Fibroblast of peridontal ligament (primary cell): ENCODE measurements at regions not wholly inside any gene's neighbourhood (a gene's known extent, or its start where the extent isn't known, plus 50 kb on each side); places are given as distances from the start of the nearest gene placed in this dataset.

ENCODE experiments used
- DNase-seq: peaks from one replicate; pipeline ENCODE4 v3.0.0-alpha.2; 2010; ENCODE audit errors: extremely low read depth

GRCh38 chr9:673264-673965 lies 168.1 kb upstream of the DMRT1 start:
- DNase-seq, result no peak

DNA sequence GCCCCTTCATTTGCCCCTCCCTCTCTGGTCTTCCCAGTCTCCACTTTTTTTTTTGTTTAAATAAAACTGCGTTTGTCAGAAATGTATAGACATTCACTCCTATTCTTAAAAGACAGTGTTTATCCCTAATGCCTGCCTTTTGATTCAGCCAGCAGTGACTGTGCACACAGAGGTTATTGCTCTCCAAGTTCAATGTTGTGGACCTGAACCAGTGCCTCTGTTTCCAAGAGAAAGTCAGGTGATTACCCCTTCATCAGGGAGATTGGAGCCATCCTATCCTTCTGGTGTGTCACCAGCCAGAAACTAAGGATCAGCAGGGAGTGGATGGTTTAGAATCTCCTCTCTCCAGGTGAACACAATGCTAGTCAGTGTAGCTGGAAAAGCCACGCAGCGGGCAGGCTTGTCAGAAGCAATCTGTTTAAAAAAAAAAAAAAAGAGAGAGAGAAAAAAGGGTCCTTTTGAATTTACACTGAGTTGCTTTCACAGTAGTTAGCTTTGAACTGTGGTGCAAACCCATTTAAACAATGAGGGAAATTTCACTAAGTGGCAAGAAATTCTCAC lies 167.5 kb upstream of the DMRT1 start:
- DNase-seq, result no peak

- no peak for DNase-seq
Measured at GRCh38 chr9:675697-676370, 165.7 kb upstream of the DMRT1 start.

DNA sequence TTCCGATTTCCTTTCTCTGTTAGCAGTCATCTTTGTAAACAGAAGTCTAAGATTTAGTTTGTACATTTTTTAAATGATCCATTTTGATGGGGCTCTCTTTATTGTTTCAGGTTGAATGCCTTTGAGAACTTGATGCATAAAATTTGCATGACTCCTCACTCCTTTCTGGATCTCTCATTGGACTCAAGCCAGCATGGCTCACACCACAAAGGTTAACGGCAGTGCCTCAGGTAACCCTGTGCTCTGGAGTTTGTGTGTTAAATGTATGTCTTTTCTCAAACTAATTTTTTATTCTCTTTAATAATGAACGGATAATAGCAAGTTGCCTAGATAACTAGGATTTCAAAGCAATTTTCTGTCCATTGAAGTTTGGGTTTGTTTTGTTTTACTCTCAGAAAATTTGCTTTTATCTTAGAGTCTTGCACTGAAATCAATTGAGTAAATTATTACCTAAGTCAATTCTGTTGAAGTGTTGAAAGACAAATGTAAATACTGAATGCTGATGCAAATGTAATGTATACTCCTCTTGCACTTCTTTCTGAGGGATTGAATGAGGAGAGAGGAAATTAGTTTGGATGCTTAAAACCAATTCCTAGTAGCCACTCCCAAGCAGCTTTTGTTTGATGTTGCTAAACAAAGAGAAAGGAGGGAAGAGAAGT lies 164.6 kb upstream of the DMRT1 start:
- DNase-seq, result no peak

DNA sequence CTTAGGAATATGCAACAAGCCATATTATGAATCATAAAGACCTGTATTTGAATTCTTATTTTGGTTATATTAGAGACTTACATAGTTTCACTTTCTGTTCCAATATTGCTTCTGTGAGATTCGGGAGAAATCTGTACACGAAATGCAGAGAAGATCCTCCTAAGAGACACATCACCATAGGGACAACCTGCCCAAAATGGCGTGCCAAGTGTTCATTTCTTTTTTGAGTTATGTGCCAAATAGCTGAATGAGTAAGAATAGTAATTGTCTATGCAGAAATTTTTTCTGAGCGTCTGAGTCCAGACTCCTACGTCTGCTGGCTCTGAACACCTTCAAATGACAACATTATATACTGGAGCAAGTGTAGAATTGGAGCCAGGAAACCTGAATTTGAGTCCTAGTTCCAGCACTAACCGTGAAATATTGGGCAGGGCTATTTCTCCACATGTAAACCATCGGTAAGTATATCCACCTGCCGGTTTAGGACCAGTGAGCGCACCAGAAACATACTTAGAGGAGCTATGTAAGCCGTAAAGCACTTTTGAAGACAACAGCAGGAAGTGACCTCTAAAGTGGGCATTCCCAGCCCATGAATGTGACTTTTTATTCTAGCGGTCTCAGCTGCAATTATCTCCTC lies 163.9 kb upstream of the DMRT1 start:
- DNase-seq, result no peak

- no peak for DNase-seq
Measured at GRCh38 chr9:678897-679296, 162.6 kb upstream of the DMRT1 start.

GRCh38 chr9:679462-679861 lies 162.0 kb upstream of the DMRT1 start:
- no peak for DNase-seq

DNA sequence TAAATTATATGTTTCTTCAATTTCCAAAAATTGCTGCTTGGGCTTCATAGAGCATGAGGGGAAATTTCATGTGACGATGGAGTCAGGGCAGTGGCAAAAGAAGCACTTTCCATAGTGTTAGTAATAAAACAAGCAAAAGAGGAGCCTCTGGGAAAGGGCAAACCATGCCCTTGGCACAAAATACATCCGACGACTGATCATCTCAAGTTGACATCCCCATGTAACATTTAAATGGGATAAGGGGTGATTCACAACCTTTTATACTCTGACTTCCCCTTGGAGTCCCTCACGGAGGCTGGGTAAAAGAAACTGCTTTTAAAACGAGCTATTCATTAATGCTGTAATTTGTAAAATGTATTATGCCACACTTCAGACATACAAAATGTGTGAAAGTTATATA lies 161.4 kb upstream of the DMRT1 start:
- no peak for DNase-seq

DNA sequence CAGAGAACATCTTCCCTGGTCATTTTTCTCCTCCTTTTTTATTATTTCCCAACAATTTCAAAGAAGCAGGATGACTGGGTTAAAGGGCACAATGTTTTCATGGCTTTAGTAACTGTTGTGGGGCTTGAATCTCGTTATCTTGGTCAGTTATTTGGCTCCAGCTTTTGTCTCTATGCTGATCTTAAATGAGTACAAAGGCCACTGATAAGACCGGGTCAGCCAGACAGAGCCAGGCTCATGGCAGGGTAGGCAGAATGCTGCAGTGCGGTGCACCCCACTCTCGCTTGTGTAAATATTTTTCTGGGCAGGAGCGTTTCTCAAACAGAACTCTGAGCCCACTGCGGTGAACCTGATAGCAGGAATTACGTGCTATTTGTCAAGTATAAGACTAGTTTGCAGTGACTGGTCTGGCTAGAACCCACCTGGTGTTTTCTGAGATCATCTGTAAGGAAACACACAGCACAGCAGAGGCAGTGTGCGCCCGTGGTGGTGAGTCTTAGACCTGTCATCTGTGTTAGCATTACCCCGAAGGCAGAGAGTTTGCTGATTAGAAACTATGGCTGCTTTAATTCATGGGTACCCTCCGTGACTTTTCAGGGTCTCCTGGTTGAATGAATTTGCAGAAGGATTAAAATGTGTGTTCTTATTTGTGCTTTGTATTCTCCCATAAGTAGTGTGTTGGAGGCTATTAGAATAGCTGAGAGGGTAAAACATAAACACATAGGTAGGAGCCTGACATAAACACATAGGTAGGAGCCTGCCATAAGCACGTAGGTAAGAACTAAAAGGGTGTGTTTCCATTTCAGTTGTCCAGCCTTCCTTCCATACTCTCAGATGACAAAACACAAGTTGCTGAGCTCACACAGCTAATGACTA lies 158.6 kb upstream of the DMRT1 start:
- DNase-seq, result no peak

DNA sequence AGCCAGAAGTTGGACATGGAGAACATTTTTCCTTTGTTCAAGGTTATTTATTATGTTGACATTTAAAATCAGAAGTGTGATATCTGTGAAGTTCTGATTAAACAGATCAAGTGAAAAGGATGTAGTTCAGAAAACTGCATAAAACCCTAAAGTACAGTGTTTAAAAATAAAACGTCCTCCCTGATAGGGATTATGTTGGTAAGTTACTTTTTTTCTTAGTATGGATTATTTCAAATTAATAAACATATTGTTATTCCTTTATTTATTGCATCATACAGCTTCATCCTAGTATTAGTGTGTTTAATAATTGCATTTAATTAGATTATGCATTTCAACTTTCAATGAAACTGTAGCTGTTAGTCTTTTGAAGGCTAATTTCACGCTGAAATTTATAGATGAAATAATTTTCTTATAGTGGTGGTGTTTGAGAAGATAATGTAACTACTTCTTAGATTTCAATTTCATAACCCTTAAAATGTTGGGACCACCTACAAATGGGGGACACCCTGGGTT lies 157.9 kb upstream of the DMRT1 start:
- no peak for DNase-seq

- peak; percentile 77 for DNase-seq
Measured at GRCh38 chr9:684054-684890, 157.2 kb upstream of the DMRT1 start.

GRCh38 chr9:684941-685340 lies 156.6 kb upstream of the DMRT1 start:
- DNase-seq, result peak; percentile 81

- DNase-seq, result no peak
Measured at GRCh38 chr9:686321-686813, 155.1 kb upstream of the DMRT1 start.

- no peak for DNase-seq
Measured at GRCh38 chr9:687034-687785, 154.3 kb upstream of the DMRT1 start.

DNA sequence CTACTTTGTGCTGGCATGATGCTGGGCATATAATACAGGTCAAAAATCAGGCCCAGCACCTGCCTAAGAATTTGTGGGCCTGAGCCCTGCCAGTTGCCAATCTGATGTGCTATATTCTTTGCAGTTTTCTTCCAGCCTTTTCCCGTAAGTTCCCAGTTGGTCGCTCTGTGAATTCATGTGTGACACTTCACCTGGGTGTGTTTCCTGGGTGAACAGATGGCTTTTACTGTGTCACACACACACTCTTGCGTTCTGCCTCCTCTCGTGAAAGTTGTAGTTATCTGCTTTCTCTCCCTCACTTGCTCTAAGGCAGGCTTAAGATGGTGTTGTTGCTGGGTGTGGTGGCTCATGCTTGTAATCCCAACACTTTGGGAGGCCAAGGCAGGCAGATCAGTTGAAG lies 153.5 kb upstream of the DMRT1 start:
- no peak for DNase-seq

GRCh38 chr9:690517-691111 lies 150.9 kb upstream of the DMRT1 start:
- DNase-seq, result no peak

- no peak for DNase-seq
Measured at GRCh38 chr9:691825-692400, 149.6 kb upstream of the DMRT1 start.

- DNase-seq, result no peak
Measured at GRCh38 chr9:692636-693129, 148.8 kb upstream of the DMRT1 start.
